HAP-1 (cell line): ENCODE measurements at regions not wholly inside any gene's neighbourhood (a gene's known extent, or its start where the extent isn't known, plus 50 kb on each side); places are given as distances from the start of the nearest gene placed in this dataset.

Experiments
- DNase-seq, 2 experiments: peaks; one replicate each; pipeline ENCODE4 v3.0.0-alpha.2; 2016 to 2020; ENCODE audit warnings: low spot score in 2 of 2
- H3K27me3 ChIP-seq: fragments of 250-450 bp; sonication (Bioruptor Pico); 2 replicates; pipeline ENCODE4 v1.5.1; 2020; ENCODE audit warnings: low read depth, mild to moderate bottlenecking, moderate library complexity
- H3K36me3 ChIP-seq: fragments of 250-450 bp; sonication (Bioruptor Pico); replicated peaks from 2 replicates; pipeline ENCODE4 v1.5.1; 2020; ENCODE audit warnings: mild to moderate bottlenecking
- H3K4me1 ChIP-seq: fragments of 250-450 bp; sonication (Bioruptor Pico); 2 replicates; pipeline ENCODE4 v1.5.1; 2020; ENCODE audit warnings: mild to moderate bottlenecking
- H3K4me3 ChIP-seq: fragments of 250-450 bp; sonication (Bioruptor Pico); 2 replicates; pipeline ENCODE4 v1.5.1; 2020; ENCODE audit warnings: mild to moderate bottlenecking, moderate library complexity
- H3K9me3 ChIP-seq: fragments of 250-450 bp; sonication (Bioruptor Pico); 2 replicates; pipeline ENCODE4 v1.5.1; 2020; ENCODE audit warnings: mild to moderate bottlenecking, moderate library complexity
- in situ Hi-C: fragments of 300-500 bp; cut with MboI; formaldehyde crosslinking; loops from 3 replicates; pipeline ENCODE4 v1.14.3; 2020; ENCODE audit warnings: low sequenced_read_pairs, inconsistent platforms, mixed read lengths

DNA sequence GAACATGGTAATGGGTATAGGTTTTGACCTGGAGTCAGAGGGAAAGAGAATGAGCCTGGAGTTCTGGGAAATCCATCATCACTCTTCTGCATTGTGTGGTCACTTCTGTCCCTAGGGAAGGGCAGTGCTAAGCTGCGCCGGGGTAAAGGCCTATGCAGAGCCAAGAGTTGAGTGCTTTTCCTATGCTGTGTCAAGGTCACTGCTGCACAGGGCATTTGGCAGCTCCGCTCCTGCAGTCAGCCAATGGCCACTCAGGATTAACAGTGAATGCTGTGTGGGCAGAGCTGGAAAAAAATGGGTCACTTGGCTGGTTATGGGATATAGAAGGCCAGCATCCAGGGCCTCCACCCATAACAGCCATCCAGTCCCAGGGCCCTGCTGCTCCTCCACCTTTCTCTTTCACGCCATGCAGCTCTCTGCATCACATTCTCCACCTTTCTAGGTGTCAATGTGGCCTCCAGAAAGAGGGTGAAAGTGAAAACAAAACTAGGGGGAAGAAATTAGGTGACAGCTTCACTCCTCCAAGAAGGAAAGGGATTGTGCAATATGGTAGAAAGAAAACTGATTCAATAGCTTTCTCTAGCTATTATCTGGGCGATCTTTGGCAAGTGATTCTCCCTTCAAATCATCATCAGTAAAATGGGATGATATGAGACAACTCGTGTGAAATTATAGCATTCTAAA is 279.3 kb upstream of the ANKRD55 start:
- no peak overlapping the region for H3K4me3 ChIP-seq
- H3K36me3 ChIP-seq, result no peaks in the 10 kb centered on the region
- in situ Hi-C loops, result no loop called here
- H3K4me1 ChIP-seq, result peaks cover 10% of the 10 kb centered on the region
- H3K9me3 ChIP-seq, result no peaks in the 10 kb centered on the region
- no peak for DNase-seq
- no peaks in the 10 kb centered on the region for H3K27me3 ChIP-seq

DNA sequence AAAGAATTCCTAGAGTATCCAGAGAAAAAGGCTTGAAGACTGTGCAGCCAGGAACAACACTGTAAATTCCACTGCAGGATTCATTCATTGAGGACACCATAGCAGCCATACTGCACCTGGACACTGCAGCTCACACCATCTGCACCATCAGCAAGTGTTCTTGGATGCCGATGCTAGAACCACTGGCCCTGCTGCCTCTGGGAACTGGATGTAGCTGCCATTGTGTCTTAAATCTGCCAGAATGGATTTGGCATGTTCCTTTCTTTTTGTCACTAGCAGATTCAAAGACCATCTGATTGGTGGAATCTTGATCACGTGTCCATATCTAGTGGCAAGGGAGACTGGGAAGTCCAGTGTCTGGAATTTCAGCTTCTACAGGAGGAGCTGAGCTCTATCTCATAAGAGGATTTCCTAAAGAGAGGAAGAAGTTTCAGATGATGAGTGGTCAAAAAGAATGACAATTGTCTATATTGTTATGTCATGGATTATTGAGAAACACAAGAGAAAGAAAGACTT is 278.3 kb upstream of the ANKRD55 start:
- no peak for DNase-seq
- Histone ChIP-seq H3K4me3 (no peak overlapping the region), H3K4me1 (peaks cover 10% of the 10 kb centered on the region), H3K36me3 (no peaks in the 10 kb centered on the region), H3K9me3 (no peaks in the 10 kb centered on the region), H3K27me3 (no peaks in the 10 kb centered on the region)
- in situ Hi-C loops, result no loop called here

DNA sequence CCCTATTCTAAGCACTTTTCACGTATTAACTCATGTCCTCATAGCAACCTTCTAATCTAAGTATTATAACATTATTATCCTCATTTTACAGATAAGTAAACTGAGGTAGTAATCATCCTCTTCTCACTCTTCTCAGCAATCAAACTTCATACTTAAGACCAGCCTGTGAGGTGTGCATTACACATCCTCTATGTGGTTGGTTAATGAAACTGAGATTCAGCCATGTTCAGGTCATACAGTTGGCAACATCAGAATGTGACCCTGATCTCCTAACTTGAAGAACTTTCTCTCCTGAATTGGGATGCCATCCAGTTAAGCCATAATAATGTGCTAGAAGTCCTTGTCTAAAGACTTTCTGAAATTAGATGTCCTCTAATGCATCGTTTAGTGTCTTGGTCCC is 275.1 kb upstream of the ANKRD55 start:
- Histone ChIP-seq H3K36me3 (no peaks in the 10 kb centered on the region), H3K4me1 (peaks cover 10% of the 10 kb centered on the region), H3K9me3 (no peaks in the 10 kb centered on the region), H3K27me3 (no peaks in the 10 kb centered on the region), H3K4me3 (no peak overlapping the region)
- in situ Hi-C loops, result no loop called here
- DNase-seq, result no peak

DNA sequence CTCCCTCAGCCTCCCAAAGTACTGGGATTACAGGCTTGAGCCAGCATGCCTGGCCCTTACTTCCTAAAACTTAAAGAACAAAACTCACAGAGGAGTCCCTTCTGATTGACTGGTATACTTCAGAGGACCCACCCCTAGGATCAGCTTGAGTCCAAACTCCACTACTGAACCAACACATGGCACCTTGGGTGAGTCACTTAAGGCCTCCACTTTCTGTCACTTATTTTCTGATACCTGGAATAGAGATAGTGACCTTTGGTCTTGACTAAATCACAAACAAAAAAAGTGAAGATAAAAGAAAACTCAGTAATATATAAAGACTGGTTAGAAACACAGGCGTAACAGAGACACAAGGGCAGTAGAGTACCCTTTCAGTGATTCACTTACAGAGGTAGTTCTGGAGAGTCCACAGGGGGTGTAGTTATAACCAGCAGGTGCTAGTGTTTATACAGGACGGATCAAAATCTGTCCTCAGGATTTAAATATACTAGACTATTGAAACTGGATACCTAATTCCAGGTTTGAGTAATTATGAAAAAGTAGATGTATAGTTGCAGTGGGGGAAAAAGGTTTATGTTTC is 274.3 kb upstream of the ANKRD55 start:
- Histone ChIP-seq H3K4me3 (no peak overlapping the region), H3K9me3 (no peaks in the 10 kb centered on the region), H3K36me3 (no peaks in the 10 kb centered on the region), H3K4me1 (peaks cover 10% of the 10 kb centered on the region), H3K27me3 (no peaks in the 10 kb centered on the region)
- no peak for DNase-seq
- in situ Hi-C loops, result no loop called here

DNA sequence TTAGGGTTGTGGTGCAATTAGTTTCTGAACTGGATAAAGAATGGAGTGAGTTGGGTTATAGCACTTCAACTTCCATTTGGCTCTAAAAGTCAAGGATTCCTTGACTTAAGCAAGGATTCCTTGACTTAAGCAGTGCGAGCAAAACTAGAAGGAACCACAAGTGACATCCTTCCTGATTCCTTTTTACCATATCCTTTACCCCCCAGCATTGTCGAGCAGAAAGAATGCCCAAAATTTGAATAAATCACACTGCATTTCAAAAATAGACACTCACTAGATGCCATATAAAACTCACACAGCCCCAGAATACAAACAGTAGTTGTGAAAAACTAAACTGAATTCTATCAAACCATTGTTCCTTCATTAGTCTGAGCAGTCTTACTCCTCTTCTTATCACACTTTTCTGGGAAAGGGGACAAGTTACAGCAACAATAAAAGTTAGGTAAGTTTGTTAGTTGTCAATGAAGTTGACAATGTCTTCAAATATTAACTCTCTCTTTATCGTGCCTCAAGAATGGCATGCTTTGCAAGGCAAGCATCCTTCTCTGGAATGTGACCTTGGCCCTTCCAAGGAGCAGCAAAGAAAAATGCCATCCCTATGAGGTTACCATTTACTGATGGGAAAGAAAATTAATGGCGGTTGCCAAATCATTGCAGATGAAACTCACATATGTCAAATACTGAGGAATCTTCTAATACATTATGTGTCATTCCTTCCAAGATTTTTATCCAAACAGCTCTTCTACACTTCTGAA is 273.3 kb upstream of the ANKRD55 start:
- DNase-seq, result no peak
- Histone ChIP-seq H3K4me3 (no peak overlapping the region), H3K36me3 (no peaks in the 10 kb centered on the region), H3K27me3 (no peaks in the 10 kb centered on the region), H3K4me1 (peaks cover 10% of the 10 kb centered on the region), H3K9me3 (no peaks in the 10 kb centered on the region)
- in situ Hi-C loops, result no loop called here

DNA sequence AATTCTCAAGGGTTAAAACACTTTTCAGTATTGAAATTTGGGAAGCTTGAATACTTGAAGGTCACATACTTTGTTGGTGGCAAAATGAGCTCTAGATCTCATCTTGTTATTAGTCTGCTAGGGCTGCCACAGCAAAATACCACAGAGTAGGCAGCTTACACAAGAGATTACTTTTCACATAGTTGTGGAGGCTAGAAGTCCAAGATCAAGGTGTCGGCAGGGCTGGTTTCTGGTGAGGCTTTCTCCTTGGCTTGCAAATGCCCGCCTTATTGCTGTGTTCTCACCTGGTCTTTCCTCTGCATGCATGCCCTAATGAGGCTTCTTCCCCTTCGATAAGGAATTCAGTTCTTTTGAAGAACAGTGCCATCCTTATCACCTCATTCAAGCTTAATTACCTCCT is 270.8 kb upstream of the ANKRD55 start:
- no peak for DNase-seq
- in situ Hi-C loops, result no loop called here
- Histone ChIP-seq H3K27me3 (no peaks in the 10 kb centered on the region), H3K36me3 (no peaks in the 10 kb centered on the region), H3K4me1 (0 out of 2 replicates have a peak, but pooled peaks cover under 1% of the 10 kb centered on the region), H3K4me3 (no peak overlapping the region), H3K9me3 (no peaks in the 10 kb centered on the region)

DNA sequence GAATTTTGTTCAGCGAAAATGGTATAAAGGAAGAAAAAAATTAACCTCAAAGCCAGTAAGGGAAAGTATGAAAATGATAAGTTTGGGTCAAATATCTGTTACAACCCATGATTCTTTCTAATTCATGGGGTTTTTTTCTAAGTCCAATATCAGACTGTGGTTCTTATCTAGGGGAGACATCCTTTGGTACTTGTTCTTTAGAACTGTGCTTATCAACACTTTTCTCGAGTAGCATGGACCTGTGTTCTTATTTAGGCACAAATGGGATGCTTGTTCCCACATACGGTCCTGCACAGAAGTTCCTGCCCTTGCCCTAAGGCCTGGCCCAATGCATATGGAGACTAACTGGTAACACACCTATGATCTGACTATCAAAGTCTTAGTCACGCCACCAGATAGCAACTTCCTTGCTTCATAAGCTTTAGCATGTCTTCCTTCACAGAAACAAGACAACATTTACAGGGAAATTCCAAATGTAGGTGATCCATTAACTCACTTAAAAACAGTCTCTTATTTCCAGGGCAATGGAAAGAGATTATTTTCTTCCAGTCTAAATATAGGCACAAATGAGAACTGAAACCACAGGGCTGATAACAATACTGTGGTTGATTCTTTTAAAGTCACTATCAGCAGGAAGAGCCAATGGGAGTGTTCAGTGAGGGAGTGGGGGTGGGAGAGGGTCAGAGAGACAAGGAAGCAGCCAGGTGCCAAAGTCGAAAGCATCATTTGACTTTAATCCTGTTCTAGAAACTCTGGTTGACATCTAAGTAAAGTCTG is 268.8 kb upstream of the ANKRD55 start:
- no peak for DNase-seq
- H3K36me3 ChIP-seq, result no peaks in the 10 kb centered on the region
- no peaks in the 10 kb centered on the region for H3K27me3 ChIP-seq
- no peak overlapping the region for H3K4me3 ChIP-seq
- no peaks in the 10 kb centered on the region for H3K4me1 ChIP-seq
- H3K9me3 ChIP-seq, result no peaks in the 10 kb centered on the region
- in situ Hi-C loops, result no loop called here

DNA sequence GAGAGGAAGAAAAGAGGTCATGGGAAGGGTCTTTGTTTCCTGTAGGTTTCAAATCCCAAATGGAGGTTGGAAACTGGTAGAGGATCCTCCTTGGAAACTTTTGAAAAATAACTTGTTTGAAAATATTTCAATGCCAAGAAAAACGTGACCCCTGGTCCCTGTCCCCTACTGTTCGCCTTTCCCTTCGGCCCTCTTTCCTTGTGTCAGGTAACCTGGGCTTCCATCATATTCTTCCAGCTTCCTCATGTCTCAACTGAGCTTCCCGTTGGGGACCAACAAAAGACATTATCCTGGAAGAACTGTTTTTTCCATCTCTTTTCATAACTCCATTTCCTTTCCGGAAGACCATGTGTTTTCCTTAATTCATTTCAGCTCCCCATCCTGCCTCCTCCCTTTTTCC is 266.8 kb upstream of the ANKRD55 start:
- no peaks in the 10 kb centered on the region for H3K9me3 ChIP-seq
- H3K27me3 ChIP-seq, result no peaks in the 10 kb centered on the region
- H3K4me3 ChIP-seq, result no peak overlapping the region
- H3K4me1 ChIP-seq, result no peaks in the 10 kb centered on the region
- no peak for DNase-seq
- no peaks in the 10 kb centered on the region for H3K36me3 ChIP-seq
- in situ Hi-C loops, result no loop called here

DNA sequence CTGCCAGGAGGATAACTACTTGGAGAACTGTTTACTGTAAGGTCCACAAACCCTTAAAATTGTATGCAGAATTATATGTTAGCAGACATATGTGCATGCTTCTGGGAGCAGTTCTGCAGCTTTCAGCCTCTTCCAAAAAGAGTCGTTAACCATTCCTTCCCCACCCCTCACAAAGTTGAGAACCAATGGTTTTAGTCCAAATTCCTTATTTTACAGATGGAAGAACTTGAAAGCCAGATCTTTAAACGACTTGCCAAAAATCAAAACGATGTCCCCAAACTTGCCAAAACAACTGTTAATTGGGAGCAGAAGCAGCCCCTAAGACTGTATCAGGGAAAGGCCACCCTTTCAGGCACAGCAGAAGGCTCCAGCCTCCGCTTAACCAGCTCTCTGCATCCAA is 266.4 kb upstream of the ANKRD55 start:
- in situ Hi-C loops, result no loop called here
- Histone ChIP-seq H3K36me3 (no peaks in the 10 kb centered on the region), H3K27me3 (no peaks in the 10 kb centered on the region), H3K9me3 (no peaks in the 10 kb centered on the region), H3K4me3 (no peak overlapping the region), H3K4me1 (no peaks in the 10 kb centered on the region)
- DNase-seq, result no peak

DNA sequence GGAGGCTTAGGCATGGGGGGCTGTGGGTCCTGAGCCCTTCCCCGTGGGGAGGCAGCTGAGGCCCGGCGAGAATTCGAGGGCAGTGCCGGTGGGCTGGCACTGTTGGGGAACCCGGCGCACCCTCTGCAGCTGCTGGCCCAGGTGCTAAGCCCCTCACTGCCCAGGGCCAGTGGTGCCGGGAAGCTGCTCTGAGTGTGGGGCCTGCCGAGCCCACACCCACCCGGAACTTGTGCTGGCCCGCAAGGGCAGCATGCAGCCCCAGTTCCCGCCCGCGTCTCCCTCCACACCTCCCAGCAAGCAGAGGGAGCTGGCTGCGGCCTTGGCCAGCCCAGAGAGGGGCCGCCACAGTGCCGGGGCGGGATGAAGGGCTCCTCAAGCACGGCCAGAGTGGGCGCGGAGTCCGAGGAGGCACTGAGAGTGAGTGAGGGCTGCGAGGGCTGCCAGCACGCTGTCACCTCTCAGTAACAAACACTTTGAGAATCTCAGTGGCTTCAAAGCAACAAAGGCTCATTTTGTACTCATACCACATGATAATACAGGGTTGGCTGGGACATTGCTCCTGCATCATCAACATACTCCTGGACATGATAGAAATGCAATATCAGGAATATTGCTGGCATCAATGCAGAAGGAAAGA is 265.7 kb upstream of the ANKRD55 start:
- no peaks in the 10 kb centered on the region for H3K36me3 ChIP-seq
- in situ Hi-C loops, result no loop called here
- no peak overlapping the region for H3K4me3 ChIP-seq
- H3K9me3 ChIP-seq, result no peaks in the 10 kb centered on the region
- no peaks in the 10 kb centered on the region for H3K27me3 ChIP-seq
- no peak for DNase-seq
- no peaks in the 10 kb centered on the region for H3K4me1 ChIP-seq

DNA sequence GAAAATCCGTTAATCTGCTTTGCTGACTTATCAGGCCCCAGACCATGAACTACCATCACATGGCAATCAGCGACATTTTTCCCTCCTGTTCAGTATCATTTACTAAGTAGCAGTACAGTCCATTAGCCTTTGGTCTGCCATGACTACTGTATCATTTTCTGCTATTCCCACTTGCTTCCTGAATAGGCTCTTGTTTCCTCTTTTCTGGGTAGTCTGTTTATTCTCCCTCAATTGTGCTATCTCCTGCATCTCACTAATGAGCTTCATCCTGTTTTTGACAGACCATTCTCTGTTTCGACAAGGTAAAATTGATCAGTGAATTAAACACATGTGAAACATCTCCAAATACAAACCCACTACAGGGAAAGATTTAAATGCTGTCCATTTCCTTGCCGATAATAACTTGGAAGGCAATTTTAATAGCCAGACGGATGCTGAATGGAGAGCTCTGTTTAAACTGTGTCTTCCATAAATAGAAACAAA is 263.5 kb upstream of the ANKRD55 start:
- Histone ChIP-seq H3K4me1 (no peaks in the 10 kb centered on the region), H3K4me3 (no peak overlapping the region), H3K9me3 (no peaks in the 10 kb centered on the region), H3K36me3 (no peaks in the 10 kb centered on the region), H3K27me3 (no peaks in the 10 kb centered on the region)
- in situ Hi-C loops, result no loop called here
- no peak for DNase-seq

DNA sequence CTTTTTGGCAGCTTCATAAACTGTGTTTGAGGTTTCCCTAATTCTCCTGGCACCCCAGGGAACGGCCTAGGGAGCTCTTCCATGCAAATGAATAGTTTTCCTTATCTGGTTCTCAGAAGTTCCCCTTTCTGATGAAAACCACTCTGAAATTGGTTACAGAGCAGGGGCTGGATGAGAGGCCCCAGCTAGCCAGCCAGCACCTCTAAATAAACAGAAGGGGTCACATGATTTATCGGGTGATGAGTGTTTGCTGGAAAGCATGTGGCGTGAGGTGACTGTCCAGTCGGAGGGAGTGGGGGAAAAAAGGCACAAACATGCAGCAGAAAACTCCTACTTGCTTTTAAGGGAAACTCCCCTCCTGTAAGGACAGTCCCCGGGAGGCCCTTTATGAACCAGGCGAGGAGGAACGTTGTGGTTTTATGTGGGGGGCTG is 261.2 kb upstream of the ANKRD55 start:
- H3K9me3 ChIP-seq, result no peaks in the 10 kb centered on the region
- no peaks in the 10 kb centered on the region for H3K4me1 ChIP-seq
- H3K27me3 ChIP-seq, result no peaks in the 10 kb centered on the region
- in situ Hi-C loops, result no loop called here
- no peak overlapping the region for H3K4me3 ChIP-seq
- DNase-seq, result no peak
- H3K36me3 ChIP-seq, result no peaks in the 10 kb centered on the region

DNA sequence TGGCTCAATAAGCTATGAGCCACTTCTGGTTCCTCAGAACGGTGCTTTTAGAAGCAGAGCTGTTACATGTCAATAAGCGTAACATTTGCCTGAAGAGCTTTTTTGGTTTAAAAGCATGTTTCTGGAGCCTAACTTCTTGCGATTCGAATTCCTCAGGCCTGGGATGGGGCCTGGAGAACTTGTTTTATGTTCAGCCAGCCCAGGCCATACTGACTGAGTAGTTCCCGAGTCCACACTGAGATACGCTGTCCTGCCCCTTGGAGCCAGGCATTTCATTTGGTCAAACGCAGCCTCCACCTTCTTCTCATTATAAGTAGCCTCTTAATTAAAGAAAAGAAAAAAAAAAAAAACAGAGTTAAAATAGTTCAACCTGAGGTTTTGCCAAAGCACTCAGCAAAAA is 260.6 kb upstream of the ANKRD55 start:
- H3K4me3 ChIP-seq, result no peak overlapping the region
- in situ Hi-C loops, result no loop called here
- H3K36me3 ChIP-seq, result no peaks in the 10 kb centered on the region
- H3K9me3 ChIP-seq, result no peaks in the 10 kb centered on the region
- no peaks in the 10 kb centered on the region for H3K4me1 ChIP-seq
- no peak for DNase-seq
- H3K27me3 ChIP-seq, result no peaks in the 10 kb centered on the region
